ENCODE measurements at regions not wholly inside any gene's neighbourhood (a gene's known extent, or its start where the extent isn't known, plus 50 kb on each side); places are given as distances from the start of the nearest gene placed in this dataset.
"Not testable (repeated sequence)": the region's sequence is repeated elsewhere in the genome, so short reads cannot be mapped to it uniquely, and the experiment has no call there.

DNA sequence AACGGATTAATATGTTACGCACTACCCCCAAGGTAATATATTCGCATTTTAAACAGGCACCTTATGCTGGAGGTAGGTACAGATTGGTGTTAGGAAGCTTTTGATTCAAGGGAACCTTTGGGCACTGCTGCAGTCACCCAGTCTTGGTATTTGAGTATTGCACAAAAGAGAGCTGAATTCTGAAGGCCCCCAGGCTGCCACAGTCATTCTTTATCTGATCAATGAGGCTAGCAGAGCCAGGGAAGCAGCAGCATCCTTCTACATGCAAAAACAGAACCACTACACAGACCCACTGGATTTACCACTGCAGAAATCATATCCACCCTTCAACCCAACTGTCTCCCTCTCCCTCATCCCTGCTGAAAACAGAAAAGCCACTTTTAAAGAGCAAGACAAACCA, 121.2 kb upstream of the GRIN3A start:
- no peaks in the 10 kb centered on the region for H3K36me3 Mint-ChIP-seq (ENCODE audit: insufficient read depth)
- no peak overlapping the region for H3K27ac Mint-ChIP-seq
- peaks cover 8 to 16% of the 10 kb centered on the region in 2 donors for H3K9me3 Mint-ChIP-seq
- DNase-seq, result no peak
- no peak overlapping the region for H3K4me3 Mint-ChIP-seq
- H3K4me1 Mint-ChIP-seq (ENCODE audit: low read depth in 2 of 2), result no peaks in the 10 kb centered on the region
- H3K27me3 Mint-ChIP-seq, result no peaks in the 10 kb centered on the region
- no peak for ATAC-seq (replicated peaks)

DNA sequence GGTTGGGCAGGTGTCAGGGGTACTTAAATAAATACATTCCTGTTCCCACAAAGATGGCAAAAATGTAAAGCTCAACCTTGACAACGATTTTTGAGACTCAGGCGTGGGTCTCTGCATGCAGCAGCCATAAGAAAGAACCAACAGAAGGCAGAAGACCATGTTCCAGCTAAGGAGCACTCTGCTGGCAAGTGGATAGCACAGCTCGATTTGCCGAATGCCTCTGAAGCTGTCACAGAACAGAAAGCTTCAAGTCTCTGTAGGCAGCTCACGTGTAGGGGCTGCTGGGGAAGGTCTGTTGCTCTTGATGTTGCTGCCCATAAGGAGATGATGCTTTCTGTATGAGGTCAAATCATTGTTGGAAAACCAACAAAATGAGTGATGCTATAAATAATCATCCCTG, 119.6 kb upstream of the GRIN3A start:
- peaks cover 2 to 16% of the 10 kb centered on the region in 2 donors for H3K9me3 Mint-ChIP-seq
- H3K27ac Mint-ChIP-seq, result no peak overlapping the region
- DNase-seq (no peak), ATAC-seq (replicated peaks) (no peak)
- no peak overlapping the region for H3K4me3 Mint-ChIP-seq
- H3K4me1 Mint-ChIP-seq (ENCODE audit: low read depth in 2 of 2), result no peaks in the 10 kb centered on the region
- H3K27me3 Mint-ChIP-seq, result no peaks in the 10 kb centered on the region
- no peaks in the 10 kb centered on the region for H3K36me3 Mint-ChIP-seq (ENCODE audit: insufficient read depth)

DNA sequence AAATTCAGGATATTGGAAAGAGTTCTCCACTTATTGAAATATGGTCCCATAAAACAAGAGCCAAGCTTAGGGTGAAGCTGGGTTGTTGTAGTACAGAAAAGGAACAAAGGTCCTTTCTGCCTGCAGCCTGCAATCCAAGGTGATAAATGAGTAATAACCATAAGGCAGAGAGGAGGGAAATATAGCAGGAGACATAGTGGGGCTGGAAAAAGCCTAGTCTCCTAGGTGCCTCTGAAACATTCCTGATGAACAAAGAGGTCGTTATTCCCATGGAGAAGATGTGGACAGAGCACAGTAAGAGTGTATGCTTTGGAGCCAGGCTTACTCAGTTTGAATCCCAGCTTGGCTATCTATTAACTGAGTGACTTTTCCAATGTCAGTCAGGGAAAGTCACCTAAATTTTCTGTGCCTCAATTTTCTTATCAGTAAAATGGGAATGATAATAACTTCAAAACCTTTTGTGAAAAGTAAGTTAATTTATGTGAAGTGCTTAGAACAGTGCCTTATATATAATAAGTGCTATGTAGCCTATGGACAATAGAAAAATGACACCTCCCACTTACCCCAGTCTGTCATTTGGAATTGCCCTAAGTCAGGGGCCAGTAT, 110.8 kb upstream of the GRIN3A start:
- no peaks in the 10 kb centered on the region for H3K4me1 Mint-ChIP-seq (ENCODE audit: low read depth in 2 of 2)
- ATAC-seq (replicated peaks), result no peak
- no peak overlapping the region for H3K27ac Mint-ChIP-seq
- H3K9me3 Mint-ChIP-seq, result peaks cover 0 to 10% of the 10 kb centered on the region in 2 donors
- no peak overlapping the region for H3K4me3 Mint-ChIP-seq
- no peaks in the 10 kb centered on the region for H3K27me3 Mint-ChIP-seq
- DNase-seq, result no peak
- H3K36me3 Mint-ChIP-seq (ENCODE audit: insufficient read depth), result no peaks in the 10 kb centered on the region

DNA sequence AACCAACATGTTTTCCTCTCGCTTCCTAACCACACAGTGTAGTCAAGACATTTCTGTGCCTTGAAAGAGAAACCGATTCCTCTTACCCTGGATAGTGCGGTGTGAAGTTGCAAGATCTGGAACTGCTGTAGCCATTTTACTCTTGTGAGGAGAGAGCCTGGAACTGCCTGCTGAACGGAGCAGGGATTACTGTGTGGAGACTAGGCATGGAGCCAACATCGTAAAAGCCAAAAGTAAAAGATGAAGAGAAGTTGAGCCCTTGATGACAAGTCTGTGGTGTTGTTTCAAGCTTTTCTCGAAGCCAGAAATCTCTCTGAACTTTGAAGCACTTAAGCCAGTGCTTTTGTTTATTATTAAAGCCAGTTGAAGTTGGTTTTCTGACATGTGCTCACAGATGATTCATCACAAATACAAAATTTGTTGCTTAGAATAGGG, 110.1 kb upstream of the GRIN3A start:
- H3K36me3 Mint-ChIP-seq (ENCODE audit: insufficient read depth), result no peaks in the 10 kb centered on the region
- peaks cover 0 to 10% of the 10 kb centered on the region in 2 donors for H3K9me3 Mint-ChIP-seq
- no peak for ATAC-seq (replicated peaks)
- no peaks in the 10 kb centered on the region for H3K27me3 Mint-ChIP-seq
- no peak overlapping the region for H3K4me3 Mint-ChIP-seq
- no peak overlapping the region for H3K27ac Mint-ChIP-seq
- H3K4me1 Mint-ChIP-seq (ENCODE audit: low read depth in 2 of 2), result no peaks in the 10 kb centered on the region
- DNase-seq, result no peak

DNA sequence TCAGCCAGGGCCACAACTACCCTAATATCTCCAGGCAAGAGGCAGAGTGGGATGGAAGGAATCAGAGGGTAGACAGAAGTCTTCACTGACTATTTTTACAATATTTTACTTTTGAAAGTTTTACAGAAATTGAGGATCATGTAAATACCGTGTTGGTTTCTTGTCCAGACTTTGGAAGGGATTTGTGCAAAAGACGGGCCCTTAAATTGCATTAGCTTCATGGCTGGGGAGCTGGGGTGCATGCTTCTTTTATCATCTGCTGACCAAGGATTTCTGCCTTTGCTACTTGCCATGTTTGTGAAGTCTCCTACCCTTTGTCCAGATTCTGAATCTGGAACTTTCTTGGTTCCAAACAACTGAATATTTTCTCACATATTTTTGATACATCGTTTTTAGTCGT, 107.7 kb upstream of the GRIN3A start:
- Mint-ChIP-seq H3K27me3 (no peaks in the 10 kb centered on the region), H3K27ac (no peak overlapping the region), H3K36me3 (ENCODE audit: insufficient read depth) (no peaks in the 10 kb centered on the region), H3K4me3 (no peak overlapping the region), H3K4me1 (ENCODE audit: low read depth in 2 of 2) (no peaks in the 10 kb centered on the region), H3K9me3 (peaks cover 0 to 10% of the 10 kb centered on the region in 2 donors)
- DNase-seq (no peak), ATAC-seq (replicated peaks) (no peak)

DNA sequence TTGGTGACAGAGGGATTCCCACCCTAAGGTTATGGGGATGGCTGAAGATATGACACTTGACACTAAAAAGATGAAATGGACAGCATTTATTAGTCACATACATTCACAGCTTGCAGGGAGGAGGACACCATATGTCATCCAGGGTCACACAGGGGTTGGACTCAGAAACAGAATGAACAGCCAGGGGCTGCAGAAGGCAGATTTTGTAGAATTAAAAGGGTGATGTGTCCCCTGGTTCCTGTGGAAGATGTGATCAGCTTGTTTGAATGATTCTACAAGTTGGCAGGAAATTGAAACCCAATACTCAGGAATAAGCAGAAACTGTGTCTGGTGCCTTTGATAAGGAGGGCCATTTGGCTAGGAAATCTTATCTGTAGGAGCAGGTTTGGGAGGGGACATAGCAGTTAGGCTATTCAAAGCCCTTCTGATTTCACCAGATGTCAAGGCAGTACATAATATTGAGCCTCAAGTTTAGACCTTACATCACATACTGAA, 102.3 kb upstream of the GRIN3A start:
- DNase-seq, result no peak
- Mint-ChIP-seq H3K27ac (no peak overlapping the region), H3K4me3 (no peak overlapping the region), H3K36me3 (ENCODE audit: insufficient read depth) (no peaks in the 10 kb centered on the region), H3K9me3 (peaks cover 5 to 23% of the 10 kb centered on the region in 2 donors), H3K4me1 (ENCODE audit: low read depth in 2 of 2) (no peaks in the 10 kb centered on the region), H3K27me3 (no peaks in the 10 kb centered on the region)
- no peak for ATAC-seq (replicated peaks)

DNA sequence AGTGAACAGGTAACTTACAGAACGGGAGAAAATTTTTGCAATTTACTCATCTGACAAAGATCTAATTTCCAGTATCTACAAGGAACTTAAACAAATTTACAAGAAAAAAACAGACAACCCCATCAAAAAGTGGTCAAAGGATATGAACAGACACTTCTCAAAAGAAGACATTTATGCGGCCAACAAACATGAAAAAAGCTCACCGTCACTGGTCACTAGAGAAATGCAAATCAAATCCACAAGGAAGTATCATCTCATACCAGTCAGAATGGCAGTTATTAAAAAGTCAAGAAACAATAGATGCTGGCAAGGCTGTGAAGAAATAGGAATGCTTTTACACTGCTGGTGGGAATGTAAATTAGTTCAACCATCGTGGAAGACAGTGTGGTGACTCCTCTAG, 100.5 kb upstream of the GRIN3A start:
- ATAC-seq (replicated peaks); H3K4me3 Mint-ChIP-seq; H3K27ac Mint-ChIP-seq; H3K36me3 Mint-ChIP-seq (ENCODE audit: insufficient read depth); DNase-seq; H3K4me1 Mint-ChIP-seq (ENCODE audit: low read depth in 2 of 2); H3K27me3 Mint-ChIP-seq: not testable (repeated sequence)
- H3K9me3 Mint-ChIP-seq, result peaks cover 8 to 13% of the 10 kb centered on the region in 2 donors

DNA sequence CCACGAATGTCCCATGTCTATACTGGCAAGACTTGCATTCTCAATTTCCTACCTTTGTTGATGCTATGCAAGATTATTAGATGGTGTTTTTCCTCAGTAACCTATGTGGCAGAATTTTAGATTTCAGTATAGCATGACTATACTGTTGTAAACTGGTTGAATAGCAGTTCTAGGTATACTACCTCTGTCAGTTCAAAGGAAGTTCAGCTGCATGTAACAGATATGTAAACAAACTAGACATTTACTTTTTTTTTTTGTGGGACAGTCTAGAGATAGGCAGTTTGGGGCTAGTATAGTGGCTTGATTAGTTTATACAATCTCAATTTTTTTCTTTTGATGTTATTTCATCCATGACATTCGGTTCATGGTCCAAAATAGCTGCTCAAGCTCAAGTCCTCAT, 97.6 kb upstream of the GRIN3A start:
- no peak overlapping the region for H3K27ac Mint-ChIP-seq
- no peaks in the 10 kb centered on the region for H3K36me3 Mint-ChIP-seq (ENCODE audit: insufficient read depth)
- no peak for ATAC-seq (replicated peaks)
- no peaks in the 10 kb centered on the region for H3K4me1 Mint-ChIP-seq (ENCODE audit: low read depth in 2 of 2)
- peaks cover 8 to 13% of the 10 kb centered on the region in 2 donors for H3K9me3 Mint-ChIP-seq
- DNase-seq, result no peak
- no peak overlapping the region for H3K4me3 Mint-ChIP-seq
- H3K27me3 Mint-ChIP-seq, result no peaks in the 10 kb centered on the region

DNA sequence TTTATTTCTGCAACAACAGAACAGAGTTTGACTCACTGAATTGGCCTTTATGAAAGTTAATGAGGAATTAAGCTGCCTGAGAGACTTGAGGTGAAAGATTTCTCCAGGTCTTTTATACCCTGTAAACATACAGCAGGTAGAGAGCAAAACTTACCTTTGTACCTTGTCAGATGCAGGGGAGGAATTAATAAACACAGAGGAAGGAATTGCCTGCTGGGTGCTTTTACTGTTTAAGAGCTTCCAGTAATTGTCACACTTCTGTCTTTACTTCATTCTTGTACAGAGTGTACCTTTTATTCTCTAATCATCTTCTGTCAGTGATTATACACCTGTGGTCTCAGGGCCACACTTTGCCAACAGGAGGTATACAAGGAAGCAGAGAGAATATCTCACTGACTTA, 94.0 kb upstream of the GRIN3A start:
- no peak overlapping the region for H3K27ac Mint-ChIP-seq
- DNase-seq, result no peak
- H3K4me1 Mint-ChIP-seq (ENCODE audit: low read depth in 2 of 2), result no peaks in the 10 kb centered on the region
- H3K36me3 Mint-ChIP-seq (ENCODE audit: insufficient read depth), result no peaks in the 10 kb centered on the region
- H3K9me3 Mint-ChIP-seq, result peaks cover 6 to 13% of the 10 kb centered on the region in 2 donors
- H3K27me3 Mint-ChIP-seq, result no peaks in the 10 kb centered on the region
- H3K4me3 Mint-ChIP-seq, result no peak overlapping the region
- ATAC-seq (replicated peaks), result no peak

DNA sequence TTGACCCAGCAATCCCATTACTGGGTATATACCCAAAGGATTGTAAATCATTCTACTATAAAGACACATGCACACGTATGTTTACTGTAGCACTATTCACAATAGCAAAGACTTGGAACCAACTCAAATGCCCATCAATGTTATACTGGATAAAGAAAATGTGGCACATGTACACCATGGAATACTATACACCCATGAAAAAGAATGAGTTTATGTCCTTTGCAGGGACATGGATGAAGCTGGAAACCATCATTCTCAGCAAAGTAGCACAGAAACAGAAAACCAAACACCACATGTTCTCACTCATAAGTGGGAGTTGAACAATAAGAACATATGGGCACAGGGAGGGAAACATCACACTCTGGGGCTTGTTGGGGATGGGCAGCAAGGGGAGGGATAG, 83.0 kb upstream of the GRIN3A start:
- H3K27ac Mint-ChIP-seq; H3K4me1 Mint-ChIP-seq (ENCODE audit: low read depth in 2 of 2); H3K9me3 Mint-ChIP-seq; DNase-seq; H3K27me3 Mint-ChIP-seq; H3K4me3 Mint-ChIP-seq; ATAC-seq (replicated peaks); H3K36me3 Mint-ChIP-seq (ENCODE audit: insufficient read depth): not testable (repeated sequence)

DNA sequence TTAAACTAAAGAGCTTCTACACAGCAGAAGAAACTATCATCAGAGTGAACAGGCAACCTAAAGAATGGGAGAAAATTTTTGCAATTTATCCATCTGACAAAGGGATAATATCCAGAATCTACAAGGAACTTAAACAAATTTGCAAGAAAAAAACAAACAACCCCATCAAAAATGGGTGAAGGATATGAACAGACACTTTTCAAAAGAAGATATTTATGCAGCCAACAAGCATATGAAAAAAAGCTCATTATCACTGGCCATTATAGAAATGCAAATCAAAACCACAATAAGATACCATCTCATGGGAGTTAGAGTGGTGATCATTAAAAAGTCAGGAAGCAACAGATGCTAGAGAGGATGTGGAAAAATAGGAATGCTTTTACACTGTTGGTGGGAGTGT, 82.5 kb upstream of the GRIN3A start:
- H3K36me3 Mint-ChIP-seq (ENCODE audit: insufficient read depth); DNase-seq; H3K27me3 Mint-ChIP-seq; H3K4me3 Mint-ChIP-seq; H3K4me1 Mint-ChIP-seq (ENCODE audit: low read depth in 2 of 2); ATAC-seq (replicated peaks); H3K27ac Mint-ChIP-seq: not testable (repeated sequence)
- H3K9me3 Mint-ChIP-seq, result peaks cover 7 to 11% of the 10 kb centered on the region in 2 donors

DNA sequence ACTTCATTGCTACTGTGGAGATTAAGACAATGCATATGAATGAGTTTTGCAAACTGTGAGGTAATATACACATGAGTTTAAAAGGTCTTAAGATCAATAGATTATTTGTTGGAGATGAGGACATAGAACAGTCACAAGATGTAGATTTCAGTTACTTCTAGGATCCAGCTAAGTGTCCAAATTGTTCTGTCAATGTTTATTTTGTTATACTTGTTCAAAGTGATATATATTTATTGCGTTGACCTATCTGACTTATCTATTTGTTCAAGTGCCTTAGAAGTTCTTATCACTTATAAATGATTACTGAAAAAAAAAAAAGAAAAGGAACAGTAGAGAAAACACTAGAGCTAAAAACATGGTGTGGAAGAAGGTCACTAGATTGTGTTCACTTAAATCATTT, 75.6 kb upstream of the GRIN3A start:
- no peak overlapping the region for H3K4me3 Mint-ChIP-seq
- DNase-seq, result no peak
- no peak overlapping the region for H3K27ac Mint-ChIP-seq
- H3K4me1 Mint-ChIP-seq (ENCODE audit: low read depth in 2 of 2), result no peaks in the 10 kb centered on the region
- H3K27me3 Mint-ChIP-seq, result no peaks in the 10 kb centered on the region
- no peak for ATAC-seq (replicated peaks)
- H3K36me3 Mint-ChIP-seq (ENCODE audit: insufficient read depth), result no peaks in the 10 kb centered on the region
- H3K9me3 Mint-ChIP-seq, result peaks cover 6 to 12% of the 10 kb centered on the region in 2 donors

DNA sequence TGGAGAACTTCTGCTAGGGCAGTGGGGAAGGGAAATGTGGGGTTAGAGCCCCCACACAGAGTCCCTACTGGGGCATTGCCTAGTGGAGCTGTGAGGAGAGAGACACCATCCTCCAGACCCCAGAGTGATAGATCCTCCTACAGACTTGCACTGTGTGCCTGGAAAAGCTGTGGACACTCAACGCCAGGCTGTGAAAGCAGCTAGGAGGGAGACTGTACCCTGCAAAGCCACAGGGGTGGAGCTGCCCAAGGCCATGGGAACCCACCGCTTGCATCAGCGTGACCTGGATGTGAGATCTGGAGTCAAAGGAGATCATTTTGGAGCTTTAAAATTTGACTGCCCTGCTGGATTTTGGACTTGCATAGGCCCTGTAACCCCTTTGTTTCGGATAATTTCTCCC, 69.4 kb upstream of the GRIN3A start:
- H3K9me3 Mint-ChIP-seq; ATAC-seq (replicated peaks); H3K4me3 Mint-ChIP-seq; H3K36me3 Mint-ChIP-seq (ENCODE audit: insufficient read depth); DNase-seq; H3K27ac Mint-ChIP-seq; H3K4me1 Mint-ChIP-seq (ENCODE audit: low read depth in 2 of 2); H3K27me3 Mint-ChIP-seq: not testable (repeated sequence)

DNA sequence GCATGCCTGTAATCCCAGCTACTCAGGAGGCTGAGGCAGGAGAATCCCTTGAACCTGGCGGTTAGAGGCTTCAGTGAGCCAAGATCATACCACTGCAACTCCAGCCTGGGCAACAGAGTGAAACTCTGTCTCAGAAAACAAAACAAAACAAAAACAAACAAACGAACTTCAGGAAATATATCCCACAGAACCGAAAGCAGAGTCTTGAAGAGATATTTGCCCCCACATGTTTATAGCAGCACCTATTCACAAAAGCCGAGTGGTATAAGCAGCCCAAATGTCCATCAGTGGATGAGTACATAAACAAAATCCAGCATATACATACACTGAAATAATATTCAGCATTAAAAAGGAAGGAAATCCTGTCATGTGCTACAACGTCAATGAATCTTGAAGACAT, 57.6 kb upstream of the GRIN3A start:
- no peak for ATAC-seq (replicated peaks)
- DNase-seq, result no peak
- Mint-ChIP-seq H3K4me3 (no peak overlapping the region), H3K27me3 (no peaks in the 10 kb centered on the region), H3K36me3 (ENCODE audit: insufficient read depth) (no peaks in the 10 kb centered on the region), H3K9me3 (peaks cover 0 to 1% of the 10 kb centered on the region in 2 donors), H3K27ac (no peak overlapping the region), H3K4me1 (ENCODE audit: low read depth in 2 of 2) (no peaks in the 10 kb centered on the region)

DNA sequence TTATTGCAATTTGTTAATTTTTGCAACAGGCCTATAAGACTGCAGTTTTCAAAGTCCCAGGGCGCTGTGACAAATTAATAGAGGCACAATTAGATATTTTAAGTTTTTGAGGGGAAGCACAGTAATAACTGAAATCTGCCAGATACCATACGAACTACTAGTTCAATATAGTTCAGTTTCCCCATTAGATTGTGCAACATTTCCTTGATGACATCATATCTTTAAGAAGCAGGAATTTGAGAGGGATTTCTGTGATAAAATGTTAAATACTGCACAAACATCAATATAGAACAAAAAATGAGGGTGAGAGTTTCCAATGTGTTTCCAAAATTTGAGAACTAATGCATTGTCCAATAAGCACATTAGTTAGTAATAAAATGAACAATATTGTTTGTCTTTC, 56.7 kb upstream of the GRIN3A start:
- H3K9me3 Mint-ChIP-seq, result peaks cover 0 to 1% of the 10 kb centered on the region in 2 donors

More for the DNA sequence above, 56.7 kb upstream of the GRIN3A start:
- H3K4me3 Mint-ChIP-seq, result no peak overlapping the region
- no peaks in the 10 kb centered on the region for H3K4me1 Mint-ChIP-seq (ENCODE audit: low read depth in 2 of 2)
- H3K27me3 Mint-ChIP-seq, result no peaks in the 10 kb centered on the region
- ATAC-seq (replicated peaks) (no peak), DNase-seq (no peak)
- no peak overlapping the region for H3K27ac Mint-ChIP-seq
- no peaks in the 10 kb centered on the region for H3K36me3 Mint-ChIP-seq (ENCODE audit: insufficient read depth)

Measured in effector memory CD8-positive, alpha-beta T cell (primary cell).